ENCODE measurements at regions not wholly inside any gene's neighbourhood (a gene's known extent, or its start where the extent isn't known, plus 50 kb on each side); places are given as distances from the start of the nearest gene placed in this dataset.

DNA sequence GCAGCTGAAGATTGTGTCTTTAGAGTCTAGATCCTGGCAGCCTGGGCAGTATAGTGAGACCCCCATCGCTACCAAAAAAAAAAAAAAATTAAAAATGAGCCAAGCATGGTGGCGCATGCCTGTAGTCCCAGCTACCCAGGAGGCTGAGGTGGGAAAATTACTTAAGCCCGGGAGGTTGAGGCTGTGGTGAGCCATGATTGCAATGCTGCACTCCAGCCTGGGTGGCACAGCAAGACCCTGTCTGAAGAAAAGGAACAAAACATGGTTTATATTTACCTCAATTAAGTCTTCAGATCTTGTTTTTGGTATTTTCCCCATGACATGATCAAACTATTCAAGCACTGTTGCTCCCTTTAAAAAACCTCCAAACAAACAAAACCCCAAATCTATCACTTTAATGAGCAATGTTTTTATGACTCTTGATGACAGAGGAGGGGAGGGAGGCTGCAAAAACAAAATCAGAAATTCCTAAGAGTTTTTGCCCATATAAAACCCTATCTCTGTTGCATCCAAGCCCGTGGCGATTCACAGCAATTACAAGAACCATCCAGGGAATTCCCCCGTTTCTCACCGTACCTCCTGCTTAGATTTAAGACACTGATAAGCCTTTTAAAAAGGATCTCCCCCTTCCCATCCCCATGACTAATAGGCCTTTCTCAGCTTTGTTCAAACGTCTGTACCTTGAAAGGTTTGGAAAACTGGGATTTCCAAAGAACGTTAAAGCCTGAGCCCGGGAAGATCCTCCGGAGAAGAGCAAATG, 259.9 kb downstream of the BMP7 start:
- no peak overlapping the region for H3T11ph ChIP-seq (ENCODE audit: low read length)
- H2BK20ac ChIP-seq (ENCODE audit: low read depth, low read length, poor library complexity, severe bottlenecking), result no peak overlapping the region
- H3K9ac ChIP-seq (ENCODE audit: extremely low read depth, insufficient read length, low read length), result no peak overlapping the region
- TF ChIP-seq, protein P1, sequence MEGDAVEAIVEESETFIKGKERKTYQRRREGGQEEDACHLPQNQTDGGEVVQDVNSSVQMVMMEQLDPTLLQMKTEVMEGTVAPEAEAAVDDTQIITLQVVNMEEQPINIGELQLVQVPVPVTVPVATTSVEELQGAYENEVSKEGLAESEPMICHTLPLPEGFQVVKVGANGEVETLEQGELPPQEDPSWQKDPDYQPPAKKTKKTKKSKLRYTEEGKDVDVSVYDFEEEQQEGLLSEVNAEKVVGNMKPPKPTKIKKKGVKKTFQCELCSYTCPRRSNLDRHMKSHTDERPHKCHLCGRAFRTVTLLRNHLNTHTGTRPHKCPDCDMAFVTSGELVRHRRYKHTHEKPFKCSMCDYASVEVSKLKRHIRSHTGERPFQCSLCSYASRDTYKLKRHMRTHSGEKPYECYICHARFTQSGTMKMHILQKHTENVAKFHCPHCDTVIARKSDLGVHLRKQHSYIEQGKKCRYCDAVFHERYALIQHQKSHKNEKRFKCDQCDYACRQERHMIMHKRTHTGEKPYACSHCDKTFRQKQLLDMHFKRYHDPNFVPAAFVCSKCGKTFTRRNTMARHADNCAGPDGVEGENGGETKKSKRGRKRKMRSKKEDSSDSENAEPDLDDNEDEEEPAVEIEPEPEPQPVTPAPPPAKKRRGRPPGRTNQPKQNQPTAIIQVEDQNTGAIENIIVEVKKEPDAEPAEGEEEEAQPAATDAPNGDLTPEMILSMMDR (conservative IDR thresholded peaks at IDR 0.05), result no peak
- no peak overlapping the region for H4K8ac ChIP-seq (replicated peaks; ENCODE audit: insufficient read length, low read depth, low read length)
- H4K20me1 ChIP-seq (ENCODE audit: control insufficient read depth, insufficient read depth, insufficient read length), result no peaks in the 10 kb centered on the region
- DNase-seq, result no peak
- H2BK12ac ChIP-seq (ENCODE audit: insufficient read length, low read depth, low read length), result no peak overlapping the region
- no peak overlapping the region for H3K27ac Mint-ChIP-seq
- no peak overlapping the region for H2AFZ ChIP-seq (ENCODE audit: low read length)
- no peak overlapping the region for H3K56ac ChIP-seq (ENCODE audit: insufficient read length, low read depth, low read length)
- H2AK5ac ChIP-seq (ENCODE audit: insufficient read length, low read length), result no peak overlapping the region
- no peaks in the 10 kb centered on the region for H3K79me1 ChIP-seq (ENCODE audit: insufficient read depth, low read depth, low read length, poor library complexity, severe bottlenecking)
- no peak overlapping the region for H3K27ac ChIP-seq (ENCODE audit: insufficient read length, low read depth, low read length)
- peaks cover 17 to 31% of the 10 kb centered on the region in 2 experiments for H3K4me1 Mint-ChIP-seq
- H3K79me2 ChIP-seq (ENCODE audit: insufficient read depth, low read length), result no peaks in the 10 kb centered on the region
- no peak overlapping the region for H2BK5ac ChIP-seq (ENCODE audit: insufficient read length, low read length)
- no peak overlapping the region for H3K14ac ChIP-seq (ENCODE audit: insufficient read depth, low read length)
- no peaks in the 10 kb centered on the region for H3K36me3 Mint-ChIP-seq (ENCODE audit: insufficient read depth in 1 of 3, low read depth in 3 of 3)
- no peak overlapping the region for H3K23ac ChIP-seq (ENCODE audit: insufficient read length, low read depth, low read length)
- no peaks in the 10 kb centered on the region; the same call in 1 of the 2 replicates for H3K4me1 ChIP-seq (ENCODE audit: insufficient read depth, low read length)
- H2BK120ac ChIP-seq (ENCODE audit: low read depth, low read length, poor library complexity, severe bottlenecking), result no peak overlapping the region
- no peaks in the 10 kb centered on the region for H3K9me3 ChIP-seq (ENCODE audit: control insufficient read depth, low read depth, low read length)
- no peak overlapping the region for H4K91ac ChIP-seq (ENCODE audit: insufficient read length, low read depth, low read length)
- no peak overlapping the region for H3K4ac ChIP-seq (ENCODE audit: low read depth, low read length)
- no peaks in the 10 kb centered on the region for H3K9me3 Mint-ChIP-seq
- no peak overlapping the region for H4K5ac ChIP-seq (ENCODE audit: insufficient read length, low read depth, low read length)
- H3K27me3 Mint-ChIP-seq (ENCODE audit: low read depth), result peaks cover 83% of the 10 kb centered on the region
- no CpG with 5 or more reads among the region's 11 CpGs for WGBS (ENCODE audit: extremely low coverage, insufficient read length, low lambda C conversion rate)
- no peak overlapping the region for H3K18ac ChIP-seq (ENCODE audit: insufficient read length, low read depth, low read length)
- no peak overlapping the region for H3K4me2 ChIP-seq (ENCODE audit: insufficient read depth, insufficient read length, low read length)
- no peak overlapping the region for H3K4me3 Mint-ChIP-seq
- no peaks in the 10 kb centered on the region for H3K27me3 ChIP-seq (ENCODE audit: insufficient read depth, low read length)
- no peaks in the 10 kb centered on the region for H3K23me2 ChIP-seq (ENCODE audit: insufficient read length, low read depth, low read length, poor library complexity, severe bottlenecking)
- H2BK15ac ChIP-seq (ENCODE audit: low read depth, low read length), result no peak overlapping the region
